ENCODE measurements at regions not wholly inside any gene's neighbourhood (a gene's known extent, or its start where the extent isn't known, plus 50 kb on each side); places are given as distances from the start of the nearest gene placed in this dataset.

GRCh38 chr9:118209343-118209742 lies 505.1 kb downstream of the TLR4 start:
- DNase-seq, result no peak

GRCh38 chr9:118215549-118215948 lies 511.3 kb downstream of the TLR4 start:
- DNase-seq, result no peak

GRCh38 chr9:118222375-118222774 lies 518.2 kb downstream of the TLR4 start:
- no peak for DNase-seq

- no peak for DNase-seq
These were observed 518.9 kb downstream of the TLR4 start for GRCh38 chr9:118223111-118223510.

- DNase-seq, result no peak
These were observed 526.1 kb downstream of the TLR4 start for GRCh38 chr9:118230329-118230728.

GRCh38 chr9:118236625-118237024 lies 532.4 kb downstream of the TLR4 start:
- DNase-seq, result no peak

- DNase-seq, result no peak
These were observed 533.9 kb downstream of the TLR4 start for GRCh38 chr9:118238139-118238538.

- no peak for DNase-seq
These were observed 547.8 kb downstream of the TLR4 start for GRCh38 chr9:118252027-118252426.

- DNase-seq, result no peak
These were observed 558.0 kb downstream of the TLR4 start for GRCh38 chr9:118262191-118262590.

GRCh38 chr9:118263949-118264348 lies 559.7 kb downstream of the TLR4 start:
- DNase-seq, result no peak

GRCh38 chr9:118268046-118268445 lies 563.8 kb downstream of the TLR4 start:
- DNase-seq, result no peak

- DNase-seq, result no peak
These were observed 565.4 kb downstream of the TLR4 start for GRCh38 chr9:118269623-118270022.

GRCh38 chr9:118271331-118271730 lies 567.1 kb downstream of the TLR4 start:
- no peak for DNase-seq

- no peak for DNase-seq
These were observed 567.7 kb downstream of the TLR4 start for GRCh38 chr9:118271936-118272335.

GRCh38 chr9:118273048-118273447 lies 568.8 kb downstream of the TLR4 start:
- no peak for DNase-seq

- DNase-seq, result no peak
These were observed 572.6 kb downstream of the TLR4 start for GRCh38 chr9:118276784-118277183.

GRCh38 chr9:118281772-118282171 lies 577.6 kb downstream of the TLR4 start:
- no peak for DNase-seq

GRCh38 chr9:118283488-118283887 lies 579.3 kb downstream of the TLR4 start:
- no peak for DNase-seq

- DNase-seq, result no peak
These were observed 585.9 kb downstream of the TLR4 start for GRCh38 chr9:118290116-118290515.

- no peak for DNase-seq
These were observed 591.2 kb downstream of the TLR4 start for GRCh38 chr9:118295413-118295812.

- no peak for DNase-seq
These were observed 598.5 kb downstream of the TLR4 start for GRCh38 chr9:118302721-118303120.

- no peak for DNase-seq
These were observed 599.0 kb downstream of the TLR4 start for GRCh38 chr9:118303216-118303615.

- DNase-seq, result no peak
These were observed 601.1 kb downstream of the TLR4 start for GRCh38 chr9:118305331-118305730.

- DNase-seq, result no peak
These were observed 602.6 kb downstream of the TLR4 start for GRCh38 chr9:118306801-118307200.

GRCh38 chr9:118313965-118314364 lies 609.8 kb downstream of the TLR4 start:
- DNase-seq, result no peak

- DNase-seq, result no peak
These were observed 612.7 kb downstream of the TLR4 start for GRCh38 chr9:118316831-118317343.

All from T-helper 2 cell (primary cell).